B cell (primary cell): ENCODE measurements at regions not wholly inside any gene's neighbourhood (a gene's known extent, or its start where the extent isn't known, plus 50 kb on each side); places are given as distances from the start of the nearest gene placed in this dataset.

ENCODE experiments used
- ATAC-seq: fragments of 200-7000 bp; cut with Tn5 transposase; one replicate; pipeline ENCODE4 v1.10.0; 2021; ENCODE audit warnings: low read depth, mild to moderate bottlenecking, moderate number of reproducible peaks, moderate library complexity
- CTCF ChIA-PET: fragments of 350-600 bp; sonication (Branson Sonifier 250); formaldehyde crosslinking; loops from one replicate; lab custom pipeline; 2021; ENCODE audit warnings: antibody characterized with exemption, inconsistent platforms; lab: Charles Lee
- POLR2A ChIA-PET: fragments of 350-600 bp; sonication (Branson Sonifier 250); formaldehyde crosslinking; loops from one replicate; lab custom pipeline; 2021; ENCODE audit warnings: antibody characterized with exemption; lab: Charles Lee
- DNase-seq: peaks from one replicate; pipeline ENCODE4 v3.0.0; 2013
- H2AFZ ChIP-seq: 2 replicates; pipeline ENCODE4 v1.6.1; 2012; ENCODE audit warnings: mild to moderate bottlenecking, low read depth, low read length; ENCODE audit not compliant: insufficient read depth, poor library complexity, severe bottlenecking
- H3K27ac ChIP-seq, 2 donors: 1 replicate in 1 of 2; 2 replicates in 1 of 2; pipeline ENCODE4 v1.5.1; 2012 to 2013; ENCODE audit warnings: low read length in 2 of 2, mild to moderate bottlenecking in 2 of 2, moderate library complexity in 1 of 2
- H3K27me3 ChIP-seq, 4 experiments: fragments of 200-600 bp in 1 of 4; sonication (generic) in 1 of 4; replicated peaks in 1 of 4; 1 replicate in 2 of 4; 2 replicates in 2 of 4; pipeline versions ENCODE4 v1.6.1 to v1.7.0; 2013 to 2016; ENCODE audit warnings: low read length in 3 of 4, mild to moderate bottlenecking in 2 of 4, mixed read lengths in 1 of 4, moderate library complexity in 1 of 4; ENCODE audit not compliant: insufficient read depth in 4 of 4, control insufficient read depth in 3 of 4; ENCODE audit errors: control extremely low read depth in 1 of 4
- H3K36me3 ChIP-seq, 2 experiments: replicated peaks in 1 of 2; 1 replicate in 1 of 2; 2 replicates in 1 of 2; pipeline versions ENCODE4 v1.6.1 to v1.7.1; 2013; ENCODE audit warnings: low read length in 1 of 2; ENCODE audit not compliant: insufficient read depth in 2 of 2, control insufficient read depth in 1 of 2; ENCODE audit errors: control extremely low read depth in 1 of 2, extremely low read depth in 1 of 2
- H3K4me1 ChIP-seq, 2 donors: fragments of 200-600 bp in 1 of 2; sonication (generic) in 1 of 2; 1 replicate in 1 of 2; 2 replicates in 1 of 2; pipeline versions ENCODE4 v1.5.1 to v1.6.1; 2013 to 2017; ENCODE audit warnings: low read length in 2 of 2; ENCODE audit not compliant: control insufficient read depth in 2 of 2, insufficient read depth in 2 of 2
- H3K4me2 ChIP-seq: replicated peaks from 2 replicates; pipeline ENCODE3; 2012; ENCODE audit warnings: mild to moderate bottlenecking, low read depth, low read length; ENCODE audit not compliant: poor library complexity, severe bottlenecking
- H3K4me3 ChIP-seq, 5 experiments: fragments of 200-600 bp in 1 of 5; sonication (generic) in 1 of 5; 1 replicate in 3 of 5; 2 replicates in 2 of 5; pipeline versions ENCODE4 v1.5.1 to v1.7.0; 2011 to 2016; ENCODE audit warnings: low read length in 4 of 5, mild to moderate bottlenecking in 4 of 5, low read depth in 2 of 5, control low read depth in 1 of 5, moderate library complexity in 1 of 5; ENCODE audit not compliant: insufficient read depth in 1 of 5; ENCODE audit errors: control extremely low read depth in 1 of 5, extremely low read depth in 1 of 5
- H3K79me2 ChIP-seq: fragments of 200-600 bp; sonication (generic); one replicate; pipeline ENCODE4 v1.6.0; 2016; ENCODE audit warnings: low read length; ENCODE audit not compliant: control insufficient read depth, insufficient read depth
- H3K9ac ChIP-seq: fragments of 200-600 bp; sonication (generic); 2 replicates; pipeline ENCODE4 v1.6.1; 2017; ENCODE audit warnings: mild to moderate bottlenecking, low read length, moderate library complexity
- H3K9me3 ChIP-seq, 3 donors: one replicate each; pipeline versions ENCODE4 v1.6.1 to v1.7.1; 2013; ENCODE audit warnings: low read length in 2 of 3; ENCODE audit not compliant: control insufficient read depth in 2 of 3, insufficient read depth in 1 of 3; ENCODE audit errors: control extremely low read depth in 1 of 3
- H4K20me1 ChIP-seq: 2 replicates; pipeline ENCODE4 v1.6.0; 2012; ENCODE audit warnings: mild to moderate bottlenecking, low read length; ENCODE audit not compliant: insufficient read depth, control insufficient read depth, poor library complexity, severe bottlenecking
- H3K27ac Mint-ChIP-seq: one replicate; pipeline ENCODE4 v1.8.0; 2021; ENCODE audit warnings: mixed read lengths
- H3K27me3 Mint-ChIP-seq: one replicate; pipeline ENCODE4 v1.8.0; 2021; ENCODE audit warnings: mixed read lengths
- H3K4me1 Mint-ChIP-seq: one replicate; pipeline ENCODE4 v1.8.0; 2021; ENCODE audit warnings: mixed read lengths
- H3K4me3 Mint-ChIP-seq: one replicate; pipeline ENCODE4 v1.8.0; 2021; ENCODE audit warnings: mixed read lengths
- H3K9me3 Mint-ChIP-seq: one replicate; pipeline ENCODE4 v1.8.0; 2022; ENCODE audit warnings: mixed read lengths; ENCODE audit not compliant: insufficient read depth
- CTCF ChIP-seq: fragments of 200-600 bp; IDR thresholded peaks from one replicate; pipeline ENCODE4 v1.8.0; 2022; ENCODE audit warnings: antibody characterized with exemption, mild to moderate bottlenecking
- EZH2 ChIP-seq: IDR thresholded peaks from 2 replicates; pipeline ENCODE4 v1.6.1; 2012; ENCODE audit warnings: borderline replicate concordance, low read depth, mild to moderate bottlenecking, moderate library complexity, low read length; ENCODE audit not compliant: insufficient read depth, poor library complexity, severe bottlenecking
- WGBS: methylation state at CpG from one replicate; pipeline ENCODE4 v1.1.5; 2013; ENCODE audit warnings: missing lambda C conversion rate; ENCODE audit not compliant: insufficient coverage; 5-methylcytosine and 5-hydroxymethylcytosine counted together
- intact Hi-C: fragments of 100-400 bp; cut with micrococcal nuclease; formaldehyde crosslinking; loops from one replicate; pipeline ENCODE4 v1.10.0; 2022

GRCh38 chr14:46054526-46054925 lies 597.1 kb downstream of the RPL10L start:
- no CpG with 5 or more reads among the region's 2 CpGs for WGBS
- Mint-ChIP-seq H3K27me3 (no peaks in the 10 kb centered on the region), H3K27ac (no peak overlapping the region), H3K4me3 (no peak overlapping the region), H3K4me1 (no peaks in the 10 kb centered on the region), H3K9me3 (no peaks in the 10 kb centered on the region)
- Histone ChIP-seq H3K4me2 (no peak overlapping the region), H3K27me3 (no peaks in the 10 kb centered on the region), H3K9me3 (no peaks in the 10 kb centered on the region), H3K9ac (no peak overlapping the region), H2AFZ (no peak overlapping the region), H3K4me3 (no peak overlapping the region), H3K4me1 (no peaks in the 10 kb centered on the region), H3K27ac (no peak overlapping the region), H3K79me2 (no peaks in the 10 kb centered on the region), H4K20me1 (no peaks in the 10 kb centered on the region), H3K36me3 (no peaks in the 10 kb centered on the region)
- DNase-seq (no peak), ATAC-seq (no peak)
- ChIA-PET CTCF (no interaction called here), POLR2A (no interaction called here)
- intact Hi-C loops = no loop called here
- TF ChIP-seq CTCF (no peak), EZH2 (no peak)

GRCh38 chr14:46053221-46053620 lies 598.4 kb downstream of the RPL10L start:
- CTCF ChIA-PET = no interaction called here
- no CpG with 5 or more reads among the region's 1 CpG for WGBS
- Histone ChIP-seq H3K9ac (no peak overlapping the region), H3K9me3 (no peaks in the 10 kb centered on the region), H2AFZ (no peak overlapping the region), H3K36me3 (no peaks in the 10 kb centered on the region), H3K4me1 (no peaks in the 10 kb centered on the region), H3K79me2 (no peaks in the 10 kb centered on the region), H4K20me1 (no peaks in the 10 kb centered on the region), H3K27ac (no peak overlapping the region), H3K27me3 (no peaks in the 10 kb centered on the region), H3K4me2 (no peak overlapping the region), H3K4me3 (no peak overlapping the region)
- Mint-ChIP-seq H3K4me3 (no peak overlapping the region), H3K9me3 (no peaks in the 10 kb centered on the region), H3K4me1 (no peaks in the 10 kb centered on the region), H3K27ac (no peak overlapping the region), H3K27me3 (no peaks in the 10 kb centered on the region)
- DNase-seq (no peak), ATAC-seq (no peak)
- intact Hi-C loops = no loop called here
- TF ChIP-seq CTCF (no peak), EZH2 (no peak)
- POLR2A ChIA-PET = no interaction called here
